Stomach (tissue), 8 donors: ENCODE measurements at regions not wholly inside any gene's neighbourhood (a gene's known extent, or its start where the extent isn't known, plus 50 kb on each side); places are given as distances from the start of the nearest gene placed in this dataset.

ENCODE experiments used
- DNase-seq, 2 donors: peaks; one replicate each; pipeline versions ENCODE4 v3.0.0 to v3.0.0-alpha.2; 2013 to 2019
- H3K27ac ChIP-seq, 5 donors: fragments of 200-600 bp in 4 of 5; sonication (generic) in 4 of 5; one replicate each; pipeline ENCODE4 v1.5.1; 2013 to 2019; ENCODE audit warnings: mild to moderate bottlenecking in 1 of 5, moderate library complexity in 1 of 5
- H3K27me3 ChIP-seq, 3 donors: fragments of 200-600 bp; sonication (generic); one replicate each; pipeline ENCODE4 v1.5.1; 2017 to 2019; ENCODE audit warnings: mixed run types in 1 of 3
- H3K36me3 ChIP-seq, 4 donors: fragments of 200-600 bp; sonication (generic); 1 replicate in 3 of 4; 2 replicates in 1 of 4; pipeline ENCODE4 v1.5.1; 2016 to 2019
- H3K4me1 ChIP-seq, 4 donors: fragments of 200-600 bp; sonication (generic); one replicate each; pipeline ENCODE4 v1.5.1; 2016 to 2019
- H3K4me3 ChIP-seq, 4 donors: fragments of 200-600 bp; sonication (generic) in 3 of 4; one replicate each; pipeline ENCODE4 v1.5.1; 2016 to 2019; ENCODE audit warnings: mild to moderate bottlenecking in 1 of 4
- H3K9me3 ChIP-seq, 4 donors: fragments of 200-600 bp; sonication (generic); one replicate each; pipeline ENCODE4 v1.5.1; 2016 to 2019
- EP300 ChIP-seq: sonication (generic); formaldehyde crosslinking; IDR thresholded peaks from one replicate; pipeline ENCODE4 v1.6.1; 2017; ENCODE audit warnings: antibody characterized with exemption
- POLR2A ChIP-seq, 4 donors: fragments of 450-650 bp; IDR thresholded peaks; one replicate each; pipeline ENCODE4 v1.6.1; 2016; ENCODE audit warnings: antibody characterized with exemption in 4 of 4, control low read depth in 2 of 4, mild to moderate bottlenecking in 1 of 4, moderate library complexity in 1 of 4
- POLR2AphosphoS5 ChIP-seq, 3 donors: sonication (generic); formaldehyde crosslinking; IDR thresholded peaks; one replicate each; pipeline ENCODE4 v1.6.1; 2016; ENCODE audit warnings: antibody characterized with exemption in 3 of 3
- WGBS, 5 donors: extraction: QIAGEN DNeasy Blood & Tissue Kit in 3 of 5; methylation state at CpG; one replicate each; pipeline versions ENCODE4 v1.1.5 to v1.1.7; 2013 to 2018; 5-methylcytosine and 5-hydroxymethylcytosine counted together
- intact Hi-C: fragments of 100-400 bp; cut with DNase I; formaldehyde crosslinking; loops from one replicate; pipeline ENCODE4 v1.15.1; 2023; ENCODE audit warnings: low total_unique reads
- TF ChIP-seq, protein P1 (sequence below), 7 experiments: fragments of 450-650 bp in 4 of 7; fragments of 200-600 bp in 3 of 7; sonication (generic) in 3 of 7; IDR thresholded peaks; one replicate each; pipeline ENCODE4 v1.5.1; 2016 to 2019; ENCODE audit warnings: antibody characterized with exemption in 7 of 7, control low read depth in 2 of 7, mild to moderate bottlenecking in 1 of 7
- donor health status: healthy with polysubstance abuse.
- donor health status: Bipolar disorder and iron deficiency.
- donor health status: healthy.

DNA sequence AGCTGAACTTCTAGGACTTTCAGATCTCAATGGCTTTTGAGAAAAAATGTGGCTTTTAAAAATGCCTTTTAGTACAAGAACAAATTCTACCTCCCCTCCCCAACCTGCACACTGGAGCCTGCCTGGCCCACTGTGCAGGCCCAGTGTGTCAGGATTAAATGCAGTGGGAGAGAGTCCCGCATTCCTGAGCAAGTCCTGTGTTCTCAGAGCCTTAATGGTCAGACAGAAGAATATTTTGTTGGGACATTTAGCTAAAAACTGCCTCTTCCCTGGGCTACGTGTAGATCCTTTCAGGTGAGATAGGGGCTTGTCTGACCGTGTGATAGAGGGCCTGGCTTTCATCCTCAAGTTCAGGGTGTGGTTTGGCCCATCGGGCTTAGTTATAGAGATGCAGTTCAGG is 63.1 kb upstream of the ESRRB start:
- 44 to 62% (median 56%) methylated on average over 4 of the region's 4 CpGs for WGBS, 5 donors
- TF ChIP-seq EP300 (no peak), POLR2A (IDR thresholded peaks at IDR 0.05) (no peak), POLR2AphosphoS5 (IDR thresholded peaks at IDR 0.05) (no peak)
- TF ChIP-seq, protein P1, sequence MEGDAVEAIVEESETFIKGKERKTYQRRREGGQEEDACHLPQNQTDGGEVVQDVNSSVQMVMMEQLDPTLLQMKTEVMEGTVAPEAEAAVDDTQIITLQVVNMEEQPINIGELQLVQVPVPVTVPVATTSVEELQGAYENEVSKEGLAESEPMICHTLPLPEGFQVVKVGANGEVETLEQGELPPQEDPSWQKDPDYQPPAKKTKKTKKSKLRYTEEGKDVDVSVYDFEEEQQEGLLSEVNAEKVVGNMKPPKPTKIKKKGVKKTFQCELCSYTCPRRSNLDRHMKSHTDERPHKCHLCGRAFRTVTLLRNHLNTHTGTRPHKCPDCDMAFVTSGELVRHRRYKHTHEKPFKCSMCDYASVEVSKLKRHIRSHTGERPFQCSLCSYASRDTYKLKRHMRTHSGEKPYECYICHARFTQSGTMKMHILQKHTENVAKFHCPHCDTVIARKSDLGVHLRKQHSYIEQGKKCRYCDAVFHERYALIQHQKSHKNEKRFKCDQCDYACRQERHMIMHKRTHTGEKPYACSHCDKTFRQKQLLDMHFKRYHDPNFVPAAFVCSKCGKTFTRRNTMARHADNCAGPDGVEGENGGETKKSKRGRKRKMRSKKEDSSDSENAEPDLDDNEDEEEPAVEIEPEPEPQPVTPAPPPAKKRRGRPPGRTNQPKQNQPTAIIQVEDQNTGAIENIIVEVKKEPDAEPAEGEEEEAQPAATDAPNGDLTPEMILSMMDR (IDR thresholded peaks at IDR 0.05): no peak
- no peak for DNase-seq
- Histone ChIP-seq H3K4me1 (no peaks in the 10 kb centered on the region), H3K27me3 (peaks cover 0 to 31% (median 6%) of the 10 kb centered on the region in 3 donors), H3K9me3 (no peaks in the 10 kb centered on the region), H3K4me3 (no peak overlapping the region), H3K36me3 (no peaks in the 10 kb centered on the region), H3K27ac (no peak overlapping the region)
- intact Hi-C loops: no loop called here

DNA sequence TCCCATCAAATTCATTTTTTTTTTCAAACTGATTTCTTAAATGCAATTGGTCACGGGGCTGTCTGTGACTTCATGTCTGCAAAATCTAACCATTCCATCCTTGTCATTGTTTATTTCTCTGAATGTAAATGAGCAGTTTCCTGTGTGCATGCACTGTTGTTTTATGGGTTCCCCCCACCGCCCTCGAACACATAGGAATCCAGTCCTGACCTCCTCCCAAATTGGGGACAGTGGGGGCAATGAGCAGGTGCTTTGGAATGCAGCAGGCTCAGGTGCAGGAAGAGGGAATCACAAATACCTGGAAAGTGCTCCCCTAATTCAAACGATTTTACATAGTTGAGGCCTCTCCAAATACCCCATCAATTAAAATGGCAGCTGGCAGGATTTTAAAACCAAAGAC is 62.6 kb upstream of the ESRRB start:
- no peaks in the 10 kb centered on the region for H3K9me3 ChIP-seq
- no peak overlapping the region for H3K4me3 ChIP-seq
- no peaks in the 10 kb centered on the region for H3K4me1 ChIP-seq
- no peaks in the 10 kb centered on the region for H3K36me3 ChIP-seq
- H3K27me3 ChIP-seq: peaks cover 0 to 28% (median 6%) of the 10 kb centered on the region in 3 donors
- intact Hi-C loops: no loop called here
- no peak for DNase-seq
- WGBS, 5 donors: 39 to 57% (median 46%) methylated on average over 4 of the region's 4 CpGs
- no peak for TF ChIP-seq POLR2A (IDR thresholded peaks at IDR 0.05)
- TF ChIP-seq, protein P1 (IDR thresholded peaks at IDR 0.05): no peak
- no peak for TF ChIP-seq POLR2AphosphoS5 (IDR thresholded peaks at IDR 0.05)
- TF ChIP-seq EP300: no peak
- H3K27ac ChIP-seq: no peak overlapping the region

DNA sequence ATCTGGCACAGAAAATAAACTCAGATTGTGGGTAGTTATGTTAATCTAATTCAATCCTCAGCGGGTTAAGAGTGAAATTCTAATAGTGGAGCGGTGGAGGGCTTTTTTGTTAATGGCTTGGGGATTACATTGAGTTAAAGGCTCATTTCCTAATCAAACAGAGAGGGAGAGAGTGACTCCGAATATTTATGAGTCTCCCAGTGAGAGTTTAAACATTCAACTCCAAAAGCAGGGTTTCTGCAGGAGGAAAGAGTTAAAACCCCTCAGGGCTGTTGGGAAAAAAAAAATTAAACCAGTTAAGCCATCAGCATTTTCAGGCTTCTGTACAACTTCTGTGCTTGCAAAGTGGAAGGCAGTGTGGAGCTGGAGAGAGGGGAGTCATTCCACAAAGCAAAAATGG is 62.1 kb upstream of the ESRRB start:
- WGBS, 5 donors: 45 to 54% (median 53%) methylated on average over 3 of the region's 3 CpGs
- TF ChIP-seq POLR2AphosphoS5 (IDR thresholded peaks at IDR 0.05): no peak
- TF ChIP-seq, protein P1 (IDR thresholded peaks at IDR 0.05): no peak
- no peak for TF ChIP-seq POLR2A (IDR thresholded peaks at IDR 0.05)
- TF ChIP-seq EP300: no peak
- Histone ChIP-seq H3K27me3 (peaks cover 0 to 23% (median 6%) of the 10 kb centered on the region in 3 donors), H3K36me3 (no peaks in the 10 kb centered on the region), H3K9me3 (no peaks in the 10 kb centered on the region), H3K27ac (no peak overlapping the region), H3K4me1 (no peaks in the 10 kb centered on the region), H3K4me3 (no peak overlapping the region)
- DNase-seq: no peak
- intact Hi-C loops: no loop called here

DNA sequence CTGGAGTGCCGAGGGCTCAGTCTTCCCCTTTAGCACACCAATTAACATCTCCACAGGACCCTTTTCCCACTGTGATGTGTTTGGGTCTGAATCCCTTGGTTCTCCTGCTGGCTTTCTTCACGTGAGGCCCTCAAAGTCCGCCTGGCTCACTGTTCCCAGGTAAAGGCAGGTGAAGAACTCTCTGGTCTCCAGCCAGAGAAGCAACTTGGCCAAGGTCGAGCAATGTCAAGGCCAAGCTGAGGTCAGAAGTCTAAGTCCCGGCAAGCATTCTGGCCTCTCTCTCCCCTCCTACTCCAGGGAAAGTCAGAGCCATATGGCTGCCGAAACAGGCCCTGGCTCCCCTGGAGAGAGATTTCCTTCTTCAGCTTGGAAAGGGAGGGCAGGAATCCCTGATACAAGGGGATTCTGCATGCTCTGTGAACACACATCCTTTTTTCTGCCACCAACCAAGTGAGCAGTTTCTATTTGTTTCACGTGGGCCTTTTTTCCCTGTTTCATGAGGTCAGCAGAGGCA is 61.4 kb upstream of the ESRRB start:
- no peaks in the 10 kb centered on the region for H3K4me1 ChIP-seq
- H3K27ac ChIP-seq: no peak overlapping the region
- H3K36me3 ChIP-seq: no peaks in the 10 kb centered on the region
- intact Hi-C loops: no loop called here
- DNase-seq: no peak
- peaks cover 0 to 22% (median 6%) of the 10 kb centered on the region in 3 donors for H3K27me3 ChIP-seq
- no peak for TF ChIP-seq POLR2AphosphoS5 (IDR thresholded peaks at IDR 0.05)
- no peak for TF ChIP-seq EP300
- TF ChIP-seq POLR2A (IDR thresholded peaks at IDR 0.05): no peak
- H3K4me3 ChIP-seq: no peak overlapping the region
- H3K9me3 ChIP-seq: no peaks in the 10 kb centered on the region
- WGBS, 5 donors: 57 to 69% (median 63%) methylated on average over 7 of the region's 7 CpGs

DNA sequence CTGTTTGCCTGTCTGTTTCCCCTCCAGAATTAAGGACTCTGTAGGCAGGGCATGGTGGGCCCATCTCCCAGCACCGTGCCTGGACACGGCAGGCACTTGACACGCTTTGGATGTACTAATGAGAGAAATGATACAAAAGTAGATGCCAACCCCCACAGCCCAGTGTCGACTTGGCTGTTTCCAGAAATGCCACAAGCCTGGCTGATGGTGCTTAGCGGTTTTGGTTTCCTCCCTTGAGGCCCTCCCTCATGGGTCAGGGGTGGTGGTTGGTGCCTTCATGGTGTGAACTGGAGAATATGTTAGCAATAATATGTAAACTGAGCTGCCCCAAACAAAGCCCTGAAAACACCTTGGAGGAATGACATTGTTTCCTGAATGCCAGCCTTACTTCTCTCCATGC is 55.5 kb upstream of the ESRRB start:
- no peak for DNase-seq
- TF ChIP-seq POLR2AphosphoS5 (IDR thresholded peaks at IDR 0.05): no peak
- TF ChIP-seq EP300: no peak
- TF ChIP-seq POLR2A (IDR thresholded peaks at IDR 0.05): no peak
- TF ChIP-seq, protein P1 (IDR thresholded peaks at IDR 0.05): no peak
- H3K4me1 ChIP-seq: no peaks in the 10 kb centered on the region
- intact Hi-C loops: no loop called here
- 85 to 91% (median 85%) methylated on average over 5 of the region's 5 CpGs for WGBS, 5 donors
- H3K27ac ChIP-seq: no peak overlapping the region
- no peaks in the 10 kb centered on the region for H3K9me3 ChIP-seq
- H3K4me3 ChIP-seq: no peak overlapping the region
- no peaks in the 10 kb centered on the region for H3K36me3 ChIP-seq
- H3K27me3 ChIP-seq: peaks cover 0 to 7% (median 0%) of the 10 kb centered on the region in 3 donors
